HEK293 (cell line): ENCODE measurements at regions not wholly inside any gene's neighbourhood (a gene's known extent, or its start where the extent isn't known, plus 50 kb on each side); places are given as distances from the start of the nearest gene placed in this dataset.

Experiments
- CTCF ChIP-seq: fragments of 450-650 bp; formaldehyde crosslinking; IDR thresholded peaks from 2 replicates; pipeline ENCODE4 v1.5.1; 2016; ENCODE audit warnings: missing biosample characterization, missing genetic modification characterization
- KLF9 ChIP-seq: fragments of 450-650 bp; formaldehyde crosslinking; IDR thresholded peaks from 2 replicates; pipeline ENCODE4 v1.5.1; 2016; ENCODE audit warnings: missing biosample characterization, missing genetic modification characterization, low read depth
- OVOL3 ChIP-seq: fragments of 450-650 bp; formaldehyde crosslinking; IDR thresholded peaks from 2 replicates; pipeline ENCODE4 v1.5.1; 2016; ENCODE audit warnings: missing biosample characterization, missing genetic modification characterization
- SP2 ChIP-seq: fragments of 450-650 bp; formaldehyde crosslinking; IDR thresholded peaks from 2 replicates; pipeline ENCODE4 v1.5.1; 2016; ENCODE audit warnings: missing biosample characterization, missing genetic modification characterization
- YY1 ChIP-seq: fragments of 450-650 bp; formaldehyde crosslinking; IDR thresholded peaks from 2 replicates; pipeline ENCODE4 v1.5.1; 2018; ENCODE audit warnings: missing biosample characterization, missing genetic modification characterization
- ZNF248 ChIP-seq: fragments of 450-650 bp; formaldehyde crosslinking; IDR thresholded peaks from 2 replicates; pipeline ENCODE4 v1.5.1; 2017; ENCODE audit warnings: missing biosample characterization, missing genetic modification characterization
- ZNF514 ChIP-seq: fragments of 450-650 bp; formaldehyde crosslinking; IDR thresholded peaks from 2 replicates; pipeline ENCODE4 v1.5.1; 2016; ENCODE audit warnings: missing biosample characterization, missing genetic modification characterization
- ZNF549 ChIP-seq: fragments of 450-650 bp; IDR thresholded peaks from 2 replicates; pipeline ENCODE4 v1.5.1; 2018; ENCODE audit warnings: missing biosample characterization, missing genetic modification characterization, mild to moderate bottlenecking, inconsistent platforms, moderate library complexity
- ZNF639 ChIP-seq: fragments of 450-650 bp; formaldehyde crosslinking; IDR thresholded peaks from 2 replicates; pipeline ENCODE4 v1.5.1; 2016; ENCODE audit warnings: missing biosample characterization, missing genetic modification characterization
- ZNF792 ChIP-seq: fragments of 450-650 bp; formaldehyde crosslinking; IDR thresholded peaks from 2 replicates; pipeline ENCODE4 v1.5.1; 2016; ENCODE audit warnings: missing biosample characterization, missing genetic modification characterization
- ZNF837 ChIP-seq: fragments of 450-650 bp; formaldehyde crosslinking; IDR thresholded peaks from 2 replicates; pipeline ENCODE4 v1.5.1; 2016; ENCODE audit warnings: missing biosample characterization, missing genetic modification characterization
- TF ChIP-seq, protein P1 (sequence below): fragments of 450-650 bp; formaldehyde crosslinking; IDR thresholded peaks from 2 replicates; pipeline ENCODE4 v1.5.1; 2016; ENCODE audit warnings: missing biosample characterization, missing genetic modification characterization

DNA sequence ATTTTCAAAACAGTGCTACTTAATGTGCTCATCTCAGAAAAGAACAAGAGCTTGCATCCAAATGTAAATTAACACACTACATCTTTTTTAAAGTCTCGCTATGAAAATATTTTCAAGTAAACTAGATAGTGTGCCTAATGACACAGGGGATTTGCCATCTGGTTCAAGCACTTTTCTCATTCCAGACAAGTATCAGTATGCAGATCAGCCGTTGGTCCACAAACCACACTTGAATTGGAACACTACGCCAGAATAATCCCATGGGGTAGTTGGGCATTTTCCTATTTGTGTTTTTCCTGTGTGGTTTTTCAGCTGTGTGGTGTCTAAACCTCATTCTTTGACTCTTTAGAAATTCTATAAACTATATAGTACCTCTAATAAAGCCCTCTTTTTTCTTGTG lies 256.2 kb downstream of the EPHA7 start:
- no peak for TF ChIP-seq ZNF514 (tag by site-specific recombination)
- TF ChIP-seq CTCF (tag by site-specific recombination) = no peak
- no peak for TF ChIP-seq ZNF639
- no peak for TF ChIP-seq KLF9 (tag by site-specific recombination)
- no peak for TF ChIP-seq ZNF837 (tag by site-specific recombination)
- no peak for TF ChIP-seq ZNF549 (tag by site-specific recombination)
- TF ChIP-seq YY1 (tag by site-specific recombination) = no peak
- TF ChIP-seq, protein P1, sequence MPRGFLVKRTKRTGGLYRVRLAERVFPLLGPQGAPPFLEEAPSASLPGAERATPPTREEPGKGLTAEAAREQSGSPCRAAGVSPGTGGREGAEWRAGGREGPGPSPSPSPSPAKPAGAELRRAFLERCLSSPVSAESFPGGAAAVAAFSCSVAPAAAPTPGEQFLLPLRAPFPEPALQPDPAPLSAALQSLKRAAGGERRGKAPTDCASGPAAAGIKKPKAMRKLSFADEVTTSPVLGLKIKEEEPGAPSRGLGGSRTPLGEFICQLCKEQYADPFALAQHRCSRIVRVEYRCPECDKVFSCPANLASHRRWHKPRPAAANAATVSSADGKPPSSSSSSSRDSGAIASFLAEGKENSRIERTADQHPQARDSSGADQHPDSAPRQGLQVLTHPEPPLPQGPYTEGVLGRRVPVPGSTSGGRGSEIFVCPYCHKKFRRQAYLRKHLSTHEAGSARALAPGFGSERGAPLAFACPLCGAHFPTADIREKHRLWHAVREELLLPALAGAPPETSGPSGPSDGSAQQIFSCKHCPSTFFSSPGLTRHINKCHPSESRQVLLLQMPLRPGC = no peak
- no peak for TF ChIP-seq ZNF792
- no peak for TF ChIP-seq OVOL3 (tag by site-specific recombination)
- TF ChIP-seq SP2 = no peak
- TF ChIP-seq ZNF248 (tag by site-specific recombination) = no peak
